Brain microvascular endothelial cell (primary cell): ENCODE measurements at regions not wholly inside any gene's neighbourhood (a gene's known extent, or its start where the extent isn't known, plus 50 kb on each side); places are given as distances from the start of the nearest gene placed in this dataset.

Experiments used
- DNase-seq: peaks from one replicate; pipeline ENCODE4 v3.0.0-alpha.2; 2020
- H3K27ac ChIP-seq: fragments of 250-450 bp; sonication (Bioruptor Pico); 2 replicates; pipeline ENCODE4 v1.5.1; 2020; ENCODE audit warnings: mild to moderate bottlenecking, moderate library complexity
- H3K27me3 ChIP-seq: fragments of 250-450 bp; sonication (Bioruptor Pico); replicated peaks from 2 replicates; pipeline ENCODE4 v1.5.1; 2020; ENCODE audit warnings: mild to moderate bottlenecking
- H3K36me3 ChIP-seq: fragments of 250-450 bp; sonication (Bioruptor Pico); replicated peaks from 2 replicates; pipeline ENCODE4 v1.5.1; 2020; ENCODE audit warnings: mild to moderate bottlenecking
- H3K4me3 ChIP-seq: 2 replicates; pipeline ENCODE4 v1.5.1; 2011; ENCODE audit warnings: low read depth, mild to moderate bottlenecking, control low read depth, low read length, moderate library complexity
- in situ Hi-C: cut with HindIII; loops from 2 replicates; pipeline ENCODE4 v1.10.0; 2017; ENCODE audit warnings: low sequenced_read_pairs, low pct_ligation_motif_present
- TF ChIP-seq, protein P1 (sequence below): IDR thresholded peaks from 2 replicates; pipeline ENCODE4 v1.5.1; 2011; ENCODE audit warnings: low read depth, mild to moderate bottlenecking, moderate library complexity, low read length, control low read depth, inconsistent platforms; ENCODE audit errors: missing control alignments

GRCh38 chr12:46884362-46884761 is 58.6 kb upstream of the SLC38A4 start:
- Histone ChIP-seq H3K27me3 (no peaks in the 10 kb centered on the region), H3K4me3 (no peak overlapping the region), H3K36me3 (no peaks in the 10 kb centered on the region), H3K27ac (no peak overlapping the region)
- in situ Hi-C loops, result no loop called here
- TF ChIP-seq, protein P1, sequence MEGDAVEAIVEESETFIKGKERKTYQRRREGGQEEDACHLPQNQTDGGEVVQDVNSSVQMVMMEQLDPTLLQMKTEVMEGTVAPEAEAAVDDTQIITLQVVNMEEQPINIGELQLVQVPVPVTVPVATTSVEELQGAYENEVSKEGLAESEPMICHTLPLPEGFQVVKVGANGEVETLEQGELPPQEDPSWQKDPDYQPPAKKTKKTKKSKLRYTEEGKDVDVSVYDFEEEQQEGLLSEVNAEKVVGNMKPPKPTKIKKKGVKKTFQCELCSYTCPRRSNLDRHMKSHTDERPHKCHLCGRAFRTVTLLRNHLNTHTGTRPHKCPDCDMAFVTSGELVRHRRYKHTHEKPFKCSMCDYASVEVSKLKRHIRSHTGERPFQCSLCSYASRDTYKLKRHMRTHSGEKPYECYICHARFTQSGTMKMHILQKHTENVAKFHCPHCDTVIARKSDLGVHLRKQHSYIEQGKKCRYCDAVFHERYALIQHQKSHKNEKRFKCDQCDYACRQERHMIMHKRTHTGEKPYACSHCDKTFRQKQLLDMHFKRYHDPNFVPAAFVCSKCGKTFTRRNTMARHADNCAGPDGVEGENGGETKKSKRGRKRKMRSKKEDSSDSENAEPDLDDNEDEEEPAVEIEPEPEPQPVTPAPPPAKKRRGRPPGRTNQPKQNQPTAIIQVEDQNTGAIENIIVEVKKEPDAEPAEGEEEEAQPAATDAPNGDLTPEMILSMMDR, result no peak
- DNase-seq, result no peak

DNA sequence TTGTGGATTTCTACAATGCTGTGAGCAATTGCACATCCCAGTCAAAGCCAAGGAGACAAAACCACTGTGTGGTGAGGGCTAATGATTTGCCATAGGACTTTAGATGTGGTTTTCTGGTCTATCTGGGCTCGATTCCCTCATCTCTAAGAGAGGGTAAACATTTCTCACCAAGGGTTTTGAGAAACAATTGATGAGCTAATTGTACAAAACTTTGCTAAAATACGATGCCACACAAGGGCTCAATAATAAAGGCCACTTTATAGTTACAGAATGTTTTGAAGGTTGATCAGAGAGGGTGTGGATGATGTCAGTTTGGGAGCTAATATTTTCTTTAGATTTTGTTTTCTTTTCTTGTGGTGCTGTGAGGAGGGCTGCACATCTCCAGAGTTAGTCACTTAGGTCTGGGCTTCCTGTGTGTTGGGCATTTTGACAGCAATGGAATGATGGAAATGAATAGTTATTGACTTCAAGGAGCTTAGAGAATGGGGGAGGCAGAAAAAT is 60.8 kb upstream of the SLC38A4 start:
- peak; percentile 75 for DNase-seq
- in situ Hi-C loops, result no loop called here
- H3K36me3 ChIP-seq, result no peaks in the 10 kb centered on the region
- H3K27ac ChIP-seq, result peak overlapping the region; percentile 26
- TF ChIP-seq, protein P1, result no peak
- H3K27me3 ChIP-seq, result no peaks in the 10 kb centered on the region
- no peak overlapping the region for H3K4me3 ChIP-seq

- H3K27me3 ChIP-seq, result no peaks in the 10 kb centered on the region
- no peaks in the 10 kb centered on the region for H3K36me3 ChIP-seq
- H3K27ac ChIP-seq, result no peak overlapping the region
- in situ Hi-C loops, result no loop called here
- DNase-seq, result no peak
- TF ChIP-seq, protein P1, result no peak
- no peak overlapping the region for H3K4me3 ChIP-seq
Observed at GRCh38 chr12:46887870-46888269, 62.1 kb upstream of the SLC38A4 start.

- in situ Hi-C loops, result no loop called here
Observed at GRCh38 chr12:46888568-46888967, 62.8 kb upstream of the SLC38A4 start.

GRCh38 chr12:46891306-46891705 is 65.5 kb upstream of the SLC38A4 start:
- H3K36me3 ChIP-seq, result no peaks in the 10 kb centered on the region
- in situ Hi-C loops, result no loop called here
- peak; percentile 50 for DNase-seq
- H3K27me3 ChIP-seq, result no peaks in the 10 kb centered on the region
- TF ChIP-seq, protein P1, result no peak
- no peak overlapping the region for H3K4me3 ChIP-seq
- no peak overlapping the region for H3K27ac ChIP-seq

More at GRCh38 chr12:46888568-46888967, 62.8 kb upstream of the SLC38A4 start:
- H3K4me3 ChIP-seq, result no peak overlapping the region
- TF ChIP-seq, protein P1, result no peak
- no peak for DNase-seq
- H3K27me3 ChIP-seq, result no peaks in the 10 kb centered on the region
- no peak overlapping the region for H3K27ac ChIP-seq
- H3K36me3 ChIP-seq, result no peaks in the 10 kb centered on the region

GRCh38 chr12:46892034-46892705 is 66.4 kb upstream of the SLC38A4 start:
- Histone ChIP-seq H3K27me3 (no peaks in the 10 kb centered on the region), H3K27ac (no peak overlapping the region), H3K36me3 (no peaks in the 10 kb centered on the region), H3K4me3 (no peak overlapping the region)
- in situ Hi-C loops, result no loop called here
- no peak for DNase-seq
- TF ChIP-seq, protein P1, result no peak
